ENCODE measurements at regions not wholly inside any gene's neighbourhood (a gene's known extent, or its start where the extent isn't known, plus 50 kb on each side); places are given as distances from the start of the nearest gene placed in this dataset.
"Not testable (repeated sequence)": the region's sequence is repeated elsewhere in the genome, so short reads cannot be mapped to it uniquely, and the experiment has no call there.

DNA sequence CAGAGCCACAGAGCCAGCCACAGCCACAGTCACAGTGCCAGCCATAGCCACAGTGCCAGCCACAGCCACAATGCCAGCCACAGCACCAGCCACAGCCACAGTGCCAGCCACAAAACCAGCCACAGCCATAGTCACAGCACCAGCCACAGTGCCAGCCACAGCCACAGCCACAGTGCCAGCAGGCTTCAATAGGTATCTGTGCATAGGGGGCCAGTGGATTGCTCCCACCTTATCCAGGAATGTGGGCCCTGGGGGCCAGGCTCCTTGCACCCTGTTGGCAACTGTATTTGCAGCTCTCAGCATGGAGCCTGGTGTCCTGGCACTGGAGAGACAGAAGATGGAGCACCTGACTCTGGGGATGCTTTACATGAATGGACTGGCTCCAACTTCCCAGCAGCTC, 111.7 kb upstream of the IRX2 start:
- DNase-seq (ENCODE audit: insufficient read length, low spot score) (no peak), FAIRE-seq (no peak)
- TF ChIP-seq, protein P1, sequence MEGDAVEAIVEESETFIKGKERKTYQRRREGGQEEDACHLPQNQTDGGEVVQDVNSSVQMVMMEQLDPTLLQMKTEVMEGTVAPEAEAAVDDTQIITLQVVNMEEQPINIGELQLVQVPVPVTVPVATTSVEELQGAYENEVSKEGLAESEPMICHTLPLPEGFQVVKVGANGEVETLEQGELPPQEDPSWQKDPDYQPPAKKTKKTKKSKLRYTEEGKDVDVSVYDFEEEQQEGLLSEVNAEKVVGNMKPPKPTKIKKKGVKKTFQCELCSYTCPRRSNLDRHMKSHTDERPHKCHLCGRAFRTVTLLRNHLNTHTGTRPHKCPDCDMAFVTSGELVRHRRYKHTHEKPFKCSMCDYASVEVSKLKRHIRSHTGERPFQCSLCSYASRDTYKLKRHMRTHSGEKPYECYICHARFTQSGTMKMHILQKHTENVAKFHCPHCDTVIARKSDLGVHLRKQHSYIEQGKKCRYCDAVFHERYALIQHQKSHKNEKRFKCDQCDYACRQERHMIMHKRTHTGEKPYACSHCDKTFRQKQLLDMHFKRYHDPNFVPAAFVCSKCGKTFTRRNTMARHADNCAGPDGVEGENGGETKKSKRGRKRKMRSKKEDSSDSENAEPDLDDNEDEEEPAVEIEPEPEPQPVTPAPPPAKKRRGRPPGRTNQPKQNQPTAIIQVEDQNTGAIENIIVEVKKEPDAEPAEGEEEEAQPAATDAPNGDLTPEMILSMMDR (IDR thresholded peaks at IDR 0.05; ENCODE audit: insufficient read depth, missing control alignments) = no peak

GRCh38 chr5:2862176-2862575, 110.7 kb upstream of the IRX2 start:
- not testable (repeated sequence) for DNase-seq (ENCODE audit: insufficient read length, low spot score); FAIRE-seq

DNA sequence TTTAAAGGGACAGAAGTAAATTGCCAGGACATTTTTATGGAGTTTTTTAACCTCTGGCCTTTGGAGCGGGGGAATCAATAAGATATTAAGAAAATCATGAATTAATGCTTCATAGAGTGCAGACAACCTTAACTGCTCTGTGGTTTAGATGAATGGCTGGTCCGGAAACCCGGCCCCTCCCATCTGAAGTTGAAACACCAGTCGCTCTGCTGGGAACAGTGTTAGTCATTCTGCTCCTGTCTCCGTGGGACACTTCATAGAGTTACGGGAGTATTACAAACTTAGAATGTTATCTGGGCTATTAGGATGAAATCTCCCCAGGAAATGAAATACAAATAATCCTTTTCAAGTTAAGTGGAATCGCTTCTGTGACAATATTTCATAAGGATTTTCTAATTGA, 110.1 kb upstream of the IRX2 start:
- no peak for DNase-seq (ENCODE audit: insufficient read length, low spot score)
- no peak for FAIRE-seq
- TF ChIP-seq, protein P1 (IDR thresholded peaks at IDR 0.05; ENCODE audit: insufficient read depth, missing control alignments) = no peak

GRCh38 chr5:2860101-2860500, 108.6 kb upstream of the IRX2 start:
- TF ChIP-seq, protein P1 (IDR thresholded peaks at IDR 0.05; ENCODE audit: insufficient read depth, missing control alignments) = no peak
- DNase-seq (ENCODE audit: insufficient read length, low spot score) (no peak), FAIRE-seq (no peak)

DNA sequence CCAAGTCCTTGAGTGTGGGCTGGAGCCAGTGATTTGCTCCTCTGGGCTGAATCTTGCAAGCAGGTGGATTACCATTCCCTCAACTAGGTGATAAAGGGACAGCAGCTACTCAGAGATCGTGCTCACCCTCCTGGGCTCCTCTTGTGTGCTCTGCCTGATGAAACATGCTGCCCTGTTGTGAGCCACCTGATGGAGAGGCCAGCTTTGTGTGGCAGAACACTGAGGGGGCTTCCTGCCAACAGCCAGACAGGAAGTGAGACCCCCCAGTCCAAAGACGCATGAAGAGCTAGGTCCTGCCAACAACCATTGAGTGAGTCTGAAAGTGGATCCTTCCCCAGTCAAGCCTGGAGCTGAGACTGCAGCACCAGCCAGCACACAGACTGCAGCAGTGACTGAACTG, 106.4 kb upstream of the IRX2 start:
- FAIRE-seq = no peak

DNA sequence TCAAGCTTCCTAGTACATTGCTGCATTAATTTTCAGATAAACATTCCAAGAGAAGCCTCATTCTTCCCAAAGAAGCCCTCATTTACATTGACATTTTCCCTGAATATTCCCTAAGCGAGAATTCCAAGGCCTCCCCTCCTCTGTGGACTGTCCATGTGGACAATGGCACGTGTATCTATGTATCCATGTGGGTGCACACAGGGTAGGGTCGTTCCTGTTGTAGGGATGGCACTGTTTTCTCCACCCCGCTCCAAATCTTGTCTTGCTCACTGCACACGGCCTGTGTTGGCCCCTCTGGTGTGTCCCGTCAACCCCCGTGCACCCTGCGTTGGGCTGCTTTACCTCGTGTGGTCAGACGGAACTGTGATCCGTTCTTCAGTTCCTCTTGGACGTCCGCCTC, 104.7 kb upstream of the IRX2 start:
- DNase-seq (ENCODE audit: insufficient read length, low spot score) (no peak), FAIRE-seq (no peak)
- TF ChIP-seq, protein P1 (IDR thresholded peaks at IDR 0.05; ENCODE audit: insufficient read depth, missing control alignments) = no peak

More for the DNA sequence above, 106.4 kb upstream of the IRX2 start:
- DNase-seq (ENCODE audit: insufficient read length, low spot score) = no peak
- TF ChIP-seq, protein P1 (IDR thresholded peaks at IDR 0.05; ENCODE audit: insufficient read depth, missing control alignments) = no peak

DNA sequence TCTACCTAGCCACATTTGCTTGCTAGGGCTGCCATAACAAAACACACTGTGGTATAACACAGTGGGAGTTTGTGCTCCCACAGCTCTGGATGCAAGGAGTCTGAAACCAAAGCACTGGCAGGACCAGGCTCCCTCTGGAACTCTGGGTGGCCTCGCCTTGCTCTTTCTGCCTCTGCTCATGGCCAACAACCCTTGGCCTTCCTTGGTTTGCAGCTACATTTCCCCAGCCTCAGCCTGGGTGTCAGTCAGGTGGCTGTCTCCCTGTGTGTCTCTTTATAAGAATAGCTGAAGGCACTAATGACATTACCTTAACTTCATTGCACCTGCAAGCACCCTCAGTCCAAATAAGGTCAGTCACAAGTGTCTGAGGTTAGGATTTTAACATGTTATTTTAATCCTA, 101.0 kb upstream of the IRX2 start:
- TF ChIP-seq, protein P1 (IDR thresholded peaks at IDR 0.05; ENCODE audit: insufficient read depth, missing control alignments) = no peak
- no peak for DNase-seq (ENCODE audit: insufficient read length, low spot score)
- FAIRE-seq = no peak

GRCh38 chr5:2851895-2852294, 100.4 kb upstream of the IRX2 start:
- no peak for FAIRE-seq
- TF ChIP-seq, protein P1 (IDR thresholded peaks at IDR 0.05; ENCODE audit: insufficient read depth, missing control alignments) = no peak

More at GRCh38 chr5:2851895-2852294, 100.4 kb upstream of the IRX2 start:
- DNase-seq (ENCODE audit: insufficient read length, low spot score) = no peak
